BLaER1 treated with 17β-estradiol and CSF1 and Interleukin-3, amounts not matched to agents 10 nM and 100 nM (cell line): ENCODE measurements at regions not wholly inside any gene's neighbourhood (a gene's known extent, or its start where the extent isn't known, plus 50 kb on each side); places are given as distances from the start of the nearest gene placed in this dataset.

Source experiments
- H3K27ac ChIP-seq, 11 experiments: shearing (Covaris generic); formaldehyde crosslinking; 2 replicates each; pipeline ENCODE4 v1.8.1; 2022
- H3K27me3 ChIP-seq, 11 experiments: shearing (Covaris generic); formaldehyde crosslinking; 2 replicates each; pipeline ENCODE4 v1.8.1; 2022
- H3K36me3 ChIP-seq, 11 experiments: shearing (Covaris generic); formaldehyde crosslinking; 2 replicates each; pipeline ENCODE4 v1.8.1; 2022
- H3K4me1 ChIP-seq, 10 experiments: shearing (Covaris generic); formaldehyde crosslinking; 2 replicates each; pipeline ENCODE4 v1.8.1; 2022
- H3K4me2 ChIP-seq, 11 experiments: shearing (Covaris generic); formaldehyde crosslinking; 2 replicates each; pipeline ENCODE4 v1.8.1; 2022
- H3K4me3 ChIP-seq, 10 experiments: shearing (Covaris generic); formaldehyde crosslinking; 2 replicates each; pipeline ENCODE4 v1.8.1; 2022
- H3K9ac ChIP-seq, 11 experiments: shearing (Covaris generic); formaldehyde crosslinking; 2 replicates each; pipeline ENCODE4 v1.8.1; 2022
- H3K9me3 ChIP-seq, 11 experiments: shearing (Covaris generic); formaldehyde crosslinking; replicated peaks in 1 of 11; 2 replicates each; pipeline ENCODE4 v1.8.1; 2022
- H4K20me1 ChIP-seq, 11 experiments: shearing (Covaris generic); formaldehyde crosslinking; 2 replicates each; pipeline ENCODE4 v1.8.1; 2022
- Cebpa-rat ChIP-seq, 11 experiments: shearing (Covaris generic); IDR thresholded peaks; 2 replicates each; pipeline ENCODE4 v1.8.1; 2022

GRCh38 chr9:126160067-126160853 lies 166.4 kb upstream of the MVB12B start:
- Histone ChIP-seq H4K20me1 (no peaks in the 10 kb centered on the region), H3K27ac (peak overlapping the region in 3 of 11 experiments; percentile 51 to 65 (median 56); a peak in 6 of 22 replicates), H3K36me3 (no peaks in the 10 kb centered on the region), H3K4me1 (peaks cover 15 to 100% (median 99%) of the 10 kb centered on the region in 10 experiments), H3K27me3 (peaks cover 0 to 23% (median 0%) of the 10 kb centered on the region in 11 experiments; a peak in 4 of 22 replicates), H3K4me3 (0 out of 20 replicates have a peak overlapping the region, but pooled peaks of 1 of the 10 experiments have one; percentile 8), H3K4me2 (peak overlapping the region in 9 of 11 experiments; percentile 76 to 93 (median 86); a peak in 18 of 22 replicates), H3K9me3 (no peaks in the 10 kb centered on the region; a peak in 1 of 22 replicates), H3K9ac (peak overlapping the region in 2 of 11 experiments; percentile 41 to 66; a peak in 2 of 22 replicates)
- no peak for TF ChIP-seq Cebpa-rat (IDR thresholded peaks at IDR 0.05)

- Histone ChIP-seq H3K27me3 (peaks cover 0 to 23% (median 0%) of the 10 kb centered on the region in 11 experiments; a peak in 4 of 22 replicates), H3K9me3 (no peaks in the 10 kb centered on the region; a peak in 1 of 22 replicates), H3K4me1 (peaks cover 15 to 100% (median 99%) of the 10 kb centered on the region in 10 experiments), H3K27ac (peak overlapping the region in 3 of 11 experiments; percentile 51 to 65 (median 56); a peak in 6 of 22 replicates), H3K36me3 (no peaks in the 10 kb centered on the region), H3K4me2 (peak overlapping the region in 8 of 11 experiments; percentile 76 to 93 (median 86); a peak in 16 of 22 replicates), H3K4me3 (no peak overlapping the region), H3K9ac (peak overlapping the region in 2 of 11 experiments; percentile 41 to 66; a peak in 2 of 22 replicates), H4K20me1 (no peaks in the 10 kb centered on the region)
- TF ChIP-seq Cebpa-rat (IDR thresholded peaks at IDR 0.05): no peak
Measured at GRCh38 chr9:126160854-126161329, 165.7 kb upstream of the MVB12B start.

- H3K4me2 ChIP-seq: peak overlapping the region in 8 of 11 experiments; percentile 16 to 93 (median 70); a peak in 13 of 22 replicates
- no peak overlapping the region; a peak in 1 of 22 replicates for H3K27ac ChIP-seq
- peaks cover 0 to 21% (median 0%) of the 10 kb centered on the region in 11 experiments; a peak in 4 of 22 replicates for H3K27me3 ChIP-seq
Measured at GRCh38 chr9:126162611-126163381, 163.8 kb upstream of the MVB12B start.

GRCh38 chr9:126164796-126165525 lies 161.7 kb upstream of the MVB12B start:
- no peak overlapping the region for H3K9ac ChIP-seq
- peaks cover 0 to 64% (median 60%) of the 10 kb centered on the region in 10 experiments; a peak in 17 of 20 replicates for H3K4me1 ChIP-seq
- no peak overlapping the region for H3K4me3 ChIP-seq
- H3K27me3 ChIP-seq: 0 out of 22 replicates have a peak, but pooled peaks cover 0 to 3% (median 0%) of the 10 kb centered on the region in 11 experiments
- no peak for TF ChIP-seq Cebpa-rat (IDR thresholded peaks at IDR 0.05)
- peak overlapping the region in 9 of 11 experiments; percentile 7 to 93 (median 58); a peak in 16 of 22 replicates for H3K4me2 ChIP-seq
- H3K36me3 ChIP-seq: no peaks in the 10 kb centered on the region
- no peaks in the 10 kb centered on the region; a peak in 2 of 22 replicates for H3K9me3 ChIP-seq
- H4K20me1 ChIP-seq: no peaks in the 10 kb centered on the region
- peak overlapping the region in 2 of 11 experiments; percentile 1 to 14; a peak in 1 of 22 replicates for H3K27ac ChIP-seq

More at GRCh38 chr9:126162611-126163381, 163.8 kb upstream of the MVB12B start:
- no peak overlapping the region for H3K4me3 ChIP-seq
- H3K9me3 ChIP-seq: no peaks in the 10 kb centered on the region; a peak in 2 of 22 replicates
- no peaks in the 10 kb centered on the region for H3K36me3 ChIP-seq
- H3K4me1 ChIP-seq: peaks cover 4 to 86% (median 81%) of the 10 kb centered on the region in 10 experiments
- no peaks in the 10 kb centered on the region for H4K20me1 ChIP-seq
- no peak overlapping the region for H3K9ac ChIP-seq
- TF ChIP-seq Cebpa-rat (IDR thresholded peaks at IDR 0.05): no peak

GRCh38 chr9:126165755-126166154 lies 160.9 kb upstream of the MVB12B start:
- H3K27ac ChIP-seq: no peak overlapping the region
- H3K4me1 ChIP-seq: peaks cover 0 to 56% (median 52%) of the 10 kb centered on the region in 10 experiments; a peak in 15 of 20 replicates
- H3K9me3 ChIP-seq: no peaks in the 10 kb centered on the region; a peak in 2 of 22 replicates
- no peaks in the 10 kb centered on the region for H3K27me3 ChIP-seq
- TF ChIP-seq Cebpa-rat (IDR thresholded peaks at IDR 0.05): no peak
- peak overlapping the region in 9 of 11 experiments; percentile 7 to 93 (median 58); a peak in 16 of 22 replicates for H3K4me2 ChIP-seq
- no peaks in the 10 kb centered on the region for H4K20me1 ChIP-seq
- no peaks in the 10 kb centered on the region for H3K36me3 ChIP-seq
- H3K4me3 ChIP-seq: no peak overlapping the region
- no peak overlapping the region for H3K9ac ChIP-seq

GRCh38 chr9:126166291-126166690 lies 160.3 kb upstream of the MVB12B start:
- Histone ChIP-seq H3K9ac (no peak overlapping the region), H3K4me2 (peak overlapping the region in 7 of 11 experiments; percentile 43 to 93 (median 82); a peak in 10 of 22 replicates), H3K4me3 (no peak overlapping the region), H3K36me3 (no peaks in the 10 kb centered on the region), H3K9me3 (no peaks in the 10 kb centered on the region; a peak in 2 of 22 replicates), H3K4me1 (peaks cover 0 to 51% (median 46%) of the 10 kb centered on the region in 10 experiments; a peak in 15 of 20 replicates), H3K27ac (no peak overlapping the region), H4K20me1 (no peaks in the 10 kb centered on the region), H3K27me3 (no peaks in the 10 kb centered on the region)
- no peak for TF ChIP-seq Cebpa-rat (IDR thresholded peaks at IDR 0.05)

- Histone ChIP-seq H3K27ac (no peak overlapping the region), H3K4me1 (peaks cover 0 to 45% (median 41%) of the 10 kb centered on the region in 10 experiments; a peak in 15 of 20 replicates), H3K27me3 (no peaks in the 10 kb centered on the region), H3K9me3 (no peaks in the 10 kb centered on the region; a peak in 2 of 22 replicates), H3K9ac (no peak overlapping the region), H3K4me2 (no peak overlapping the region), H3K36me3 (no peaks in the 10 kb centered on the region), H4K20me1 (no peaks in the 10 kb centered on the region), H3K4me3 (no peak overlapping the region)
- TF ChIP-seq Cebpa-rat (IDR thresholded peaks at IDR 0.05): no peak
Measured at GRCh38 chr9:126166866-126167265, 159.8 kb upstream of the MVB12B start.

- peaks cover 9 to 18% (median 14%) of the 10 kb centered on the region in 11 experiments for H3K9me3 ChIP-seq
- H3K36me3 ChIP-seq: no peaks in the 10 kb centered on the region
- peaks cover 0 to 17% (median 12%) of the 10 kb centered on the region in 10 experiments; a peak in 15 of 20 replicates for H3K4me1 ChIP-seq
- H3K4me2 ChIP-seq: no peak overlapping the region
- TF ChIP-seq Cebpa-rat (IDR thresholded peaks at IDR 0.05): no peak
- no peak overlapping the region for H3K27ac ChIP-seq
- H3K9ac ChIP-seq: no peak overlapping the region
- no peaks in the 10 kb centered on the region for H3K27me3 ChIP-seq
- no peaks in the 10 kb centered on the region; a peak in 1 of 22 replicates for H4K20me1 ChIP-seq
- H3K4me3 ChIP-seq: no peak overlapping the region
Measured at GRCh38 chr9:126169736-126170135, 156.9 kb upstream of the MVB12B start.
